ENCODE measurements at regions not wholly inside any gene's neighbourhood (a gene's known extent, or its start where the extent isn't known, plus 50 kb on each side); places are given as distances from the start of the nearest gene placed in this dataset.

- no peak for DNase-seq
Measured at GRCh38 chr1:56215086-56215485, 364.3 kb downstream of the PLPP3 start.

DNA sequence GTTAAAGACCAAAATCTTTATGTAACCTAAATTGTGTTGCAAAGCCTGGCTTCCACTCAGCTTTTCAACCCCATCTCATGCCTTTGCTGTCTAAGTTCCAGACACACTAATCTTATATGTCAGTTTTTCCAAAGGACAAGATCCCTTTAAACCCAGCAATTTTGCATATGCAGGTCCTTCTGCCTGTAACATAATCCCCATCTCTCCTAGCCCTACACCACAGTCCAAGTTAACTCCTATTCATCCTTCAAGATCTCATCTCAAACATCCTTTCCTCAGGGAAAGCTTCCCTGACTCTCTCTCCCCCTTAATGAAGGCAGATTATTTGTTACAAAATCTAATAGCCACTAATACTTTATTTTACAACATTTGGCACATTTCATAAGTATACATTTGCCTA, 366.3 kb downstream of the PLPP3 start:
- no peak for DNase-seq

GRCh38 chr1:56212143-56212542, 367.2 kb downstream of the PLPP3 start:
- no peak for DNase-seq

DNA sequence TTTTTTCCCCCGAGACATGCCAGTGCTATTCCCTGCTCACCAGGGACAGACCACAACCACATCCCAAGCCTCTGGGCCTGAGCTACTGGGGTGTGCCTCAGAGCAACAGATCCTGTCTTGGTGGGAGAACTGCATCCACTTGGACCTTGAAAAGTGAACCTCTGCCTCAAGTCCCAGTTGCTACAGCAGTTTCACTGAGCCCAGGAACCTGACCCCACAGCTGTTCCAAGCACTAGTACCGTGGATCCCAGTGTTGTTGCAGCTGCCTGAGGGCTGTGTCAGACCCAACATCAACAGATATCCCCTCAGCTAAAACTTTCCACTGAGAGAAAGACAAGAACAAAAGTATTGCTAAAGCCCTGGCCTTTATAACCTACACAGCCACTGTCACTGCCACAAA, 373.0 kb downstream of the PLPP3 start:
- DNase-seq: no peak

DNA sequence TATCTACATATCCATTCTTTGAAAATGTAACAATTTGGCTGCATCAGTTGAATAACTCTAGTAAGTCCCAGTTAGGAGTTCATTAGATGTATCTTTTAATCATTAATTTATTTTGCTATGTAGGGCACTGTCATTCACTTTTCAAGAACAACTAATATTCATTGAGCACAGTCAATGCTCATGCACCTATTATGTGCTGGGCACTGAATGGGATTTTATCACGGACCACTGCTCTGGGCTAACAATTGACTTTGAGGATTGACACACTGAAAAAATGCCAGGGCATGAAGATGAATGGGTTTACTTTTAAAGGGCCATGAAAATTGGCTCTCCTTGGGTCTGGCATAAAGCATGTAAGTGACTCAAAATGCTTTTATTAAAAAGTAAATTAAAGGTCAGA, 375.2 kb downstream of the PLPP3 start:
- DNase-seq: no peak

GRCh38 chr1:56202796-56203492, 376.4 kb downstream of the PLPP3 start:
- no peak for DNase-seq

DNA sequence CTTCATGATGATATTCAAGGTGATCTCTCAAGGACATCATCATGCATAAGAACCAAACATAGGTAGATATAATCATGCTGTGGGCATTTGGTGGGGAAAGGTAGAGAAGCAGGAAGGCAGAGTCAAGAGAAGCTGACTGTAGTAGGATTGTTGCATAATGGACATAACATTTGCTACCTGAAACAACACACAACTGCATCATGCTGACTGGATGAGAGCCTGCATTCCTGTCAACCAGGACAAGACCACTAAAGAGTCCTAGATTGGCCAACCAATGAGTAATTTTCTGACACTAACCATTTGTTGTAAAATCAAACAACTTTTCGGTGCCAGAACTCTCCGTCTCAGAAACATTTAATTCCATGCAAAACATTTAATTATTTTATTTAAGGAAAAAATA, 377.2 kb downstream of the PLPP3 start:
- no peak for DNase-seq

DNA sequence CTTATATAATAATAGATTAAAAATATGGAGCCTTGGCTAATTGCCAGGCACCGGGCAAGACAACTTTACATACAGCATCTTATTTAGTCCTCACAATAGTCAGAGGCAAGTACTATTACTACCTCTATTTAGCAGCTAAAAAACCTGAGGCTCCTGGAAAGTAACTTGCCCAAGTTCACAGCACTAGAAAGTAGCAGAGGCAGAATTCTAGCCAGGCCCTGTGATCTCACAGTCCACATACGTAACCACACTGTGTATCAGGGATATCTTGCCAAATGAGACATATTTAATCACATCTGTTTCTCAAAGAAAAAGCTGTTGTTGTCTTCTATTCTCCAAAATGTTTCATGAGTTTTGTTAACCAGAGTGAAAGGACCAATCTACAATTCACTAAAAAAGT, 378.5 kb downstream of the PLPP3 start:
- DNase-seq: no peak

GRCh38 chr1:56200442-56200841, 378.9 kb downstream of the PLPP3 start:
- DNase-seq: no peak

- no peak for DNase-seq
Measured at GRCh38 chr1:56199956-56200355, 379.4 kb downstream of the PLPP3 start.

- no peak for DNase-seq
Measured at GRCh38 chr1:56199061-56199460, 380.3 kb downstream of the PLPP3 start.

GRCh38 chr1:56197946-56198345, 381.4 kb downstream of the PLPP3 start:
- no peak for DNase-seq

GRCh38 chr1:56196839-56197238, 382.5 kb downstream of the PLPP3 start:
- no peak for DNase-seq

- DNase-seq: no peak
Measured at GRCh38 chr1:56194701-56195300, 384.6 kb downstream of the PLPP3 start.

DNA sequence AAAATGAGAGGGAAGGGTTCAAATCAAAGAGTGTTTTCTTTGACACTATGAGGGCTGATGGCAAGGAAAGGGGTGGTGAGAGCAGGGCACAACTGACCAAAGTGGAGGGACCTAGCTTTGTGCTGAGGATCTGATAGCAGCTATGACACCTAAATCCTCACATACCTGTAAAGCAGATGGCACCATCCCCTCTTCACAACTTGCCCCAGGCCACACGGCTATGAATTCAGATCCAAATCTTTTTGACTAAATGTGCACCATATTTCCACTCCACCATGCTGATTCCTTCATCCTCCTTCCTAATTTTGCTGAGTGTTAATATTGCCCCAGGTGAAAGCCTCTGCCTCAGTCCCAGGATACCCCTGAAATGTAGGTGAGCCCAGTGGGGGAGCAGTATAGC, 385.7 kb downstream of the PLPP3 start:
- DNase-seq: no peak

GRCh38 chr1:56191369-56191768, 388.0 kb downstream of the PLPP3 start:
- DNase-seq: no peak

DNA sequence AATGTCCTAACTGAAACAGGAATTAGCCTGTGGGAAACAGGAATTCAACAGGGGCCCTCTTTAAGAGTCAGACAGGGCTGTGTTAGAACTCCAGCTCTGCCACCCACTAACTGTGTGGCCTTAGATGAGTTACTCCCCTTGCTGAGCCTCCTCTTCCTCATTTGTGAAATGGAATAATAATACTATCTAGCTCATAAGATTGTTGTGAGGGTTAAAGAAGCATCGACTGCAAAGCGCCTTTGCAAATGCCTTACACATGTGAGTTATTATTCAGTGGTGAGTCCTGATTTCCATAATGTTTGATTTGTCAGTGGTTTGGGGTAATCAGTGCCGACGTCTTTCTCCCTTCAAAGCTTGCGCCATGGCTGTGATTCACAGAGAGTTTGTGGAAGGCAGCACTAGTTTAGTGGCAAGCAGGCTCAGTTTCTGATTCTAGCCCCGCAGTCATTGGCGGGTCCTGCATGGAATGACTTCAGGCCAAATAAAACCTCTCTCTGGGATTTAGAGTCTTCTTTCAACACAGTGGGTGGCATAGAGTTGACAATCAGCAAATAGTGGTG, 388.5 kb downstream of the PLPP3 start:
- no peak for DNase-seq

- no peak for DNase-seq
Measured at GRCh38 chr1:56189946-56190805, 389.2 kb downstream of the PLPP3 start.

DNA sequence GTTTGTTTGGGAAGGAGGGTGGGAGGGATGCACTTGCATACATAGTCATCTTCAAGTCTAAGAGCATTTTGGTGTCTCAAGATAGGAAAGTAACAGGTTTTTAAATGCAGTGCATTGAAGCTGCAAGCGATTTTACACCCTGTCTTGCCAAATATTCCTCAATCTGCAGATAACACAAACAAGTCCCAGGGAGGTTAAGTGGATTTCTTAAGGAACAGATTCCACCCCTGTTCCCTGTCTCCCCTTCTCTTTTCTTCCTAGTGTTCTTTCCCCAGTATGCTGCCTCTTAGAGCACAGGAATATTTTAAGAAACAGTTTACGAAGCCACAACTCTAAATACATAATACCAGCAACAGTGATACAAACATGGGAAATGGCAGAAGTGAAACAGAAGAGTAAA, 389.9 kb downstream of the PLPP3 start:
- no peak for DNase-seq

DNA sequence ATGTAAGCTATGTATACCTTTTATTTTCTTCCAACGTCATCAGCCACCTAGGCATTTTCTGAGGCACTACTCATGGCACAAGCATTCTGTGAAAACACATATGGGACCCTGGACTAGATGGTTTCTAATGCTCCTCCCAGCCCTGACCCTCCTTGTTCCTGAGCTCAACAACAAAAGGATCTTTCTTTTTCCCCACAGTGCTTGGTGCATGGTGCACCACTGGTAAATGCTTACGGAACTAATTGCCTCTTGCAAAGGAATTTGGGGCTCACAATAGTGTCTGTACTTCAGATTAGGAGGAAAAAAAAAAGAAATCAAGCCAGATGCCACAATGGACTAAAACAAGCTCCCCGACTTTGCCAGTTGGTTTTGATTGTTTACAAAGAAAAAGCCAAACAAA, 390.5 kb downstream of the PLPP3 start:
- DNase-seq: no peak

GRCh38 chr1:56188221-56188620, 391.1 kb downstream of the PLPP3 start:
- DNase-seq: no peak

DNA sequence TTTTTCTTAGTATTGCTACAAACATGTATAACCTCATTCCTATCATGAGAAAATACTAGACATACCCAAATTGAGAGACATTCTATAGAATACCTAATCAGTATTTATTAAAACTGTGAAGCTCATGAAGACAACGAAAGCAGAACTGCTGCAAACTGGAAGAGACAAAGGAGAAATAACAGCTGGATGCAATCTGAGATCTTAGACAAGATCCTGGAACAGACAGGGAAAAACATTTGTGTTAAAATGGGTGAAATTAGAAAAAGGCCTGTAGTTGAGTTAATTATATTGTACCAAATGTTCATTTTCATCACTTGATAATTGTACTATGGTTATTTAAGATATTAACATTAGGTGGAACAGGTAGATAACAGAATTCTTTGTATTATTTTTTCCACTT, 392.0 kb downstream of the PLPP3 start:
- DNase-seq: no peak

- DNase-seq: no peak
Measured at GRCh38 chr1:56185493-56185892, 393.9 kb downstream of the PLPP3 start.

DNA sequence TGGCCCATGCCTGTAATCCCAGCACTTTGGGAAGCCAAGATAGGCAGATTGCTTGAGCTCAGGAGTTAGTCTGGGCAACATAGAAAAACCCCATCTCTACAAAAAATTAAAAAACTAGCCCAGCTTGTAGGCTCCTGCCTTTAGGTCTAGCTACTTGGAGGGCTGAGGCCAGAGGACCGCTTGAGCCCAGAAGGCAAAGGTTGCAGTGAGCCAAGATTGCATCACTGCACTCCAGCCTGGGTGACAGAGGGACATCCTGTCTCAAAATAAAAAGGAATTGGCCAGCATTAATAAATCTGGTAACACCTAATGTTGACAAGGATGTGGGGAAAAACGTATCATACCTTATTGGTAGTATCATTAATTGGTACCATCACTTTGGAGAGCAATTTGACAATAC, 396.2 kb downstream of the PLPP3 start:
- DNase-seq: no peak
